Left lung (tissue), 4 donors: ENCODE measurements at regions not wholly inside any gene's neighbourhood (a gene's known extent, or its start where the extent isn't known, plus 50 kb on each side); places are given as distances from the start of the nearest gene placed in this dataset.
"Not testable (repeated sequence)": the region's sequence is repeated elsewhere in the genome, so short reads cannot be mapped to it uniquely, and the experiment has no call there.

Source experiments
- ATAC-seq: fragments of 200-7000 bp; cut with Tn5 transposase; one replicate; pipeline ENCODE4 v1.9.1; 2020; ENCODE audit warnings: moderate library complexity
- DNase-seq, 4 donors: peaks; one replicate each; pipeline ENCODE4 v3.0.0-alpha.2; 2013 to 2020
- H3K27ac ChIP-seq, 2 donors: fragments of 200-600 bp; sonication (generic) in 1 of 2; one replicate each; pipeline versions ENCODE4 v1.5.0 to v1.8.0; 2020 to 2021
- H3K27me3 ChIP-seq, 2 donors: fragments of 200-600 bp; sonication (generic) in 1 of 2; one replicate each; pipeline versions ENCODE4 v1.5.0 to v1.8.0; 2020 to 2021
- H3K36me3 ChIP-seq, 2 donors: fragments of 200-600 bp; sonication (generic) in 1 of 2; one replicate each; pipeline versions ENCODE4 v1.5.0 to v1.8.0; 2020 to 2021
- H3K4me1 ChIP-seq, 2 donors: fragments of 200-600 bp; one replicate each; pipeline ENCODE4 v1.8.0; 2021
- H3K4me3 ChIP-seq, 2 donors: fragments of 200-600 bp; sonication (generic) in 1 of 2; one replicate each; pipeline versions ENCODE4 v1.5.0 to v1.8.0; 2020 to 2021; ENCODE audit warnings: mild to moderate bottlenecking in 1 of 2
- H3K9me3 ChIP-seq, 2 donors: fragments of 200-600 bp; sonication (generic) in 1 of 2; one replicate each; pipeline versions ENCODE4 v1.5.0 to v1.8.0; 2020 to 2021
- intact Hi-C, 2 donors: fragments of 100-400 bp; cut with DNase I; formaldehyde crosslinking; loops; one replicate each; pipeline versions ENCODE4 v1.11.2 to v1.14.2; 2022
- TF ChIP-seq, protein P1 (sequence below), 2 donors: fragments of 200-600 bp; sonication (generic) in 1 of 2; IDR thresholded peaks; one replicate each; pipeline versions ENCODE4 v1.5.0 to v1.8.0; 2021; ENCODE audit warnings: antibody characterized with exemption in 2 of 2
- donor health status: DM: no; HTN: yes; CAD: no.
- donor health status: DM: no; HTN: no; CAD: no.

DNA sequence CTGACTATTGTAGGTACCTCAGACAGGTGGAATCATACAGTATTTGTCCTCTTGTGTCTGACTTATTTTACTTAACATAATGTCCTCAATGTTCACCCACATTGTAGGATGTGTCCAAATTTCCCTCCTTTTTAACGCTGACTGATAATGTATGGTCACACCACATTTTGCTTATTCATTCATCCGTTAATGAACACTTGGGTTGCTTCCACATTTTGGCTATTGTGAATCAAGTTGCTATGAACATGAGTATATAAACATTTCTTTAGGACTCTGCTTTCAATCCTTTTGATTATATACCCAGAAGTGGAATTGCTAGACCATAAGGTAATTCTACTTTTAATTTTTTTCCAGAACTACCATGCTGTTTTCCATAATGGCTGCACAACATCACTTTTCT is 87.0 kb upstream of the NDP start:
- no peaks in the 10 kb centered on the region for H3K36me3 ChIP-seq

DNA sequence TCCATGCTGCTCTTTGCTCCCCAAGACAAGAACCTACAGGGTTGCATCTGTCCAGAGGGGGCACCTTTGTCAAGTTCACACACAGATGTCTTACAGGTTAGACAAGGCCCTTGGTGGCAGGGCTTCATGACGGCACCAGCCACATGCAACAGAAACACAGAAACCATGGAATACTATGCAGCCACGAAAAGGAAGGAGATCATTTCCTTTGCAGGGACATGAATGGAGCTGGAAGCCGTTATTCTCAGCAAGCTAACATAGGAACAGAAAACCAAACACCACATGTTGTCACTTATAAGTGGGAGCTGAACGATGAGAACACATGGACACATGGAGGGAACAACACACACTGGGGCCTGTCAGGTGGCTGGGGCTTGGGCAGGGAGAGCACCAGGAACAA is 85.1 kb upstream of the NDP start:
- ATAC-seq: no peak
- intact Hi-C loops: no loop called here
- Histone ChIP-seq H3K9me3 (no peaks in the 10 kb centered on the region), H3K27ac (no peak overlapping the region), H3K27me3 (peaks cover 0 to 14% of the 10 kb centered on the region in 2 donors), H3K4me1 (no peaks in the 10 kb centered on the region), H3K4me3 (no peak overlapping the region), H3K36me3 (no peaks in the 10 kb centered on the region)
- no peak for DNase-seq
- TF ChIP-seq, protein P1, sequence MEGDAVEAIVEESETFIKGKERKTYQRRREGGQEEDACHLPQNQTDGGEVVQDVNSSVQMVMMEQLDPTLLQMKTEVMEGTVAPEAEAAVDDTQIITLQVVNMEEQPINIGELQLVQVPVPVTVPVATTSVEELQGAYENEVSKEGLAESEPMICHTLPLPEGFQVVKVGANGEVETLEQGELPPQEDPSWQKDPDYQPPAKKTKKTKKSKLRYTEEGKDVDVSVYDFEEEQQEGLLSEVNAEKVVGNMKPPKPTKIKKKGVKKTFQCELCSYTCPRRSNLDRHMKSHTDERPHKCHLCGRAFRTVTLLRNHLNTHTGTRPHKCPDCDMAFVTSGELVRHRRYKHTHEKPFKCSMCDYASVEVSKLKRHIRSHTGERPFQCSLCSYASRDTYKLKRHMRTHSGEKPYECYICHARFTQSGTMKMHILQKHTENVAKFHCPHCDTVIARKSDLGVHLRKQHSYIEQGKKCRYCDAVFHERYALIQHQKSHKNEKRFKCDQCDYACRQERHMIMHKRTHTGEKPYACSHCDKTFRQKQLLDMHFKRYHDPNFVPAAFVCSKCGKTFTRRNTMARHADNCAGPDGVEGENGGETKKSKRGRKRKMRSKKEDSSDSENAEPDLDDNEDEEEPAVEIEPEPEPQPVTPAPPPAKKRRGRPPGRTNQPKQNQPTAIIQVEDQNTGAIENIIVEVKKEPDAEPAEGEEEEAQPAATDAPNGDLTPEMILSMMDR (IDR thresholded peaks at IDR 0.05): no peak

More for the DNA sequence above, 87.0 kb upstream of the NDP start:
- no peak for DNase-seq
- H3K27ac ChIP-seq: no peak overlapping the region
- no peak for ATAC-seq
- no peak overlapping the region for H3K4me3 ChIP-seq
- TF ChIP-seq, protein P1 (IDR thresholded peaks at IDR 0.05): no peak
- no peaks in the 10 kb centered on the region for H3K4me1 ChIP-seq
- intact Hi-C loops: no loop called here
- peaks cover 0 to 8% of the 10 kb centered on the region in 2 donors for H3K27me3 ChIP-seq
- no peaks in the 10 kb centered on the region for H3K9me3 ChIP-seq

DNA sequence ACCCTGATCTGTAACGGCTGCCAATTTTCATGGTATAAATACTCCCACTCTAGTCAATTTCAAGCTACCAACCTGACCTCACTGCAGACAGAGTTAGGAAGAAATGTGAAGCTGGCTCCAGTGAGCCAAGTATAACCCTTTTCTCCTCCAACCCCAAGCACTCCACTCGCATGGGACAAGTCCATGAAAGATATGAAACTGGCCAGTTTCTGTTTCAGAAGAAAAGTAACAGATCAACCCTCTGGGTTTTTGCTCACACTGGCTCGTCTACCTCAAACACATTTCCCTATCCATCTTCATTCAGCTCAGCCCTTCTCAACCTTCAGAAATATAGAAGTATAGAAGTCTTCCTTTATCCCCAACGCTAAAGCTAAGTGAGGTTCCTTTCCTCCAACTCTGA is 82.4 kb upstream of the NDP start:
- Histone ChIP-seq H3K27ac (no peak overlapping the region), H3K36me3 (no peaks in the 10 kb centered on the region), H3K9me3 (no peaks in the 10 kb centered on the region), H3K27me3 (peaks cover 0 to 8% of the 10 kb centered on the region in 2 donors), H3K4me3 (no peak overlapping the region), H3K4me1 (no peaks in the 10 kb centered on the region)
- no peak for ATAC-seq
- TF ChIP-seq, protein P1 (IDR thresholded peaks at IDR 0.05): no peak
- intact Hi-C loops: no loop called here
- no peak for DNase-seq

DNA sequence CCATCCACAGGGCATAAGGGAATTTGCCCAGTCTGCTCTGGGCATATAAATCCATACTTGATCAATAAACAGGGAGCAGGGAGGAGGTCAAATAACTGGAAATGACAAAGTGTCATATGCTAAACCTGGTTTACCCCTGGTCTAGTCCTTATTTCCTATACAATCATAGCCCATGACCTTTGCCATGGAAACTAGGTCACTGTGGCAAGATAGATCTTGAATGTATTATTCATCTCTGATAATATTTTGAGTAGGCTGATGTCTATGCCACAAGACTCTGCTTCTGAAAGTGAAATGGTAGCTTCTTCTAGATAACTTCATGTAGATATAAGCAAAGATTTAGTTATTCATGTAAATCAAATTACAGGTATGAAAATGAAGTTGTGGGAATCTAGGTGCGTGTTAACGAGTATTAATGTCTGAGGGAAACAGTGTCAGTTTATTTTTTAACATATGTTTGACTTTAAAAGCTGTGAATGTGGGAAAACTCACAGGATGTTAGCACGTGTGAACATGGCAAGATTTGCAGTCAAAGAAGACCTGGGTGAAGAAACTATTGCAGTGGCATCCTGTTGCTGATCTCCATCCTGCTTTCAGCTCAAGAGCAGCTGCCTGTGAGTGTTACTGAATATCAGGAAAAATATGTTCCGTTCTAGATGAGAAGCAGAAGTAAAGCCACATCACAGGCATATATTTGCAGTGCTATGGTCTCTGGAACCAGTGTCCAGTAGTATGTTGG is 81.8 kb upstream of the NDP start:
- no peak overlapping the region for H3K4me3 ChIP-seq
- H3K9me3 ChIP-seq: no peaks in the 10 kb centered on the region
- DNase-seq (no peak), ATAC-seq (no peak)
- H3K4me1 ChIP-seq: no peaks in the 10 kb centered on the region
- H3K27me3 ChIP-seq: peaks cover 0 to 8% of the 10 kb centered on the region in 2 donors
- intact Hi-C loops: no loop called here
- TF ChIP-seq, protein P1 (IDR thresholded peaks at IDR 0.05): no peak
- H3K27ac ChIP-seq: no peak overlapping the region
- no peaks in the 10 kb centered on the region for H3K36me3 ChIP-seq

DNA sequence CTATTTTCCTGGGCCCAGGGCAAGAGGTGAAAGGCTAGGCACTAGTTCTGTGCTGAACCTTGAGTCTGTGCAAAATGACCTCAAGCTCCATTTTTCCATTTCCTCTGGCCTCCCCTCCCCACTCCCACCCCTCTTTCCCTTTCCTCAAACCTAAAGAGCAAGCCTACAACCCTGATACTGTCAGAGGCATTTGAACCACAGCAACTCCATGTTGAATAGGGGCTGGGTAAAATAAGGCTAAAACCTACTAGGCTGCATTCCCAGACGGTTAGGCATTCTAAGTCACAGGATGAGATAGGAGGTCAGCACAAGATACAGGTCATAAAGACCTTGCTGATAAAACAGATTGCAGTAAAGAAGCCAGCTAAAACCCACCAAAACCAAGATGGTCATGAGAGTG is 71.9 kb upstream of the NDP start:
- ATAC-seq, H3K9me3 ChIP-seq, H3K4me3 ChIP-seq, H3K36me3 ChIP-seq, H3K27ac ChIP-seq, intact Hi-C loops, DNase-seq, H3K27me3 ChIP-seq, H3K4me1 ChIP-seq: not testable (repeated sequence)

DNA sequence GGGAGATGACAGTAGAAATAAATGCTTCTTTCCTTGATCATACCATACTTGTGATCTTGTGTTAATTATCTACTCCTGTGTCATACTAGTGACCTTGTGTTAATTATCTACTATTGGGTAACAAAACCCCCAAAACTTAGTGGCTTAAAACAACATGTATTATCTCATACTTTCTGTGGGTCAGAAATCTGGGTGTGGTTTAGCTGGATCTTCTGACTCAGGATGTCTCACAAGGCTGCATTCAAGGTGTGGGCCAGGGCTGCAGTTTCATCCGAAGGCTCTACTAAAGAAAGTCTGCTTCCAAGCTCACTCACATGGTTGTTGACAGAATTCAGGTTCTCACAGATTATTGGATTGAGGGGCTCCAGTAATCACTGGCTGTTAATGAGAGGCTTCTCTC is 70.3 kb upstream of the NDP start:
- H3K4me1 ChIP-seq: no peaks in the 10 kb centered on the region
- no peak overlapping the region for H3K27ac ChIP-seq
- TF ChIP-seq, protein P1 (IDR thresholded peaks at IDR 0.05): no peak
- no peak overlapping the region for H3K4me3 ChIP-seq
- H3K27me3 ChIP-seq: no peaks in the 10 kb centered on the region
- DNase-seq (no peak), ATAC-seq (no peak)
- intact Hi-C loops: no loop called here
- no peaks in the 10 kb centered on the region for H3K9me3 ChIP-seq
- H3K36me3 ChIP-seq: no peaks in the 10 kb centered on the region
